ENCODE measurements at regions not wholly inside any gene's neighbourhood (a gene's known extent, or its start where the extent isn't known, plus 50 kb on each side); places are given as distances from the start of the nearest gene placed in this dataset.

- intact Hi-C loops (cut with DNase I, micrococcal nuclease) = no loop called here
- H3K9me3 Mint-ChIP-seq (ENCODE audit: low read depth) = no peaks in the 10 kb centered on the region
- POLR2A ChIA-PET = no interaction called here
- H3K36me3 Mint-ChIP-seq (ENCODE audit: low read depth) = no peaks in the 10 kb centered on the region
- H3K27me3 Mint-ChIP-seq = no peaks in the 10 kb centered on the region
- ATAC-seq (no peak), DNase-seq (no peak)
- H3K4me3 Mint-ChIP-seq = no peak overlapping the region
- no peaks in the 10 kb centered on the region for H3K4me1 Mint-ChIP-seq
- CTCF ChIA-PET = no interaction called here
- H3K27ac Mint-ChIP-seq = no peak overlapping the region
Observed at GRCh38 chr10:33790521-33791271, 456.2 kb upstream of the NRP1 start.

DNA sequence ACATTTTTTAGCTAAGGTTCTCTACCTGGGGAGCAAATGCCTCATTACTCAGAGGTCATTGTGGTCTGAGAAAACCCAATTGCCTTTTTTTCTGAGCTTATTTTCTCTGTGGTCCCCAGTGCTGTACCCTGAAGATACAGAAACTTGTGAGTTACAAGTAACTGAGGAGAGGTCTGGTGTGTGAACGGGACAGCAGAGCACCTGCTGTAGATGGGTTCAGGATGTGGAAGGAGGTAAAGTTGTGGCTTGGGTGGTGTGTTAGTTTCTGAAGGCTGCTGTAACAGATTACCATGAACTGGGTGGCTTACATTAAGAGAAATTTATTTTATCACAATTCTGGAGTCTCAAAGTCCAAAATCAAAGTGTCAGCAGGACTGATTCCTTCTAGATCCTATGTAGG lies 449.1 kb upstream of the NRP1 start:
- H3K27ac Mint-ChIP-seq = no peak overlapping the region
- H3K9me3 Mint-ChIP-seq (ENCODE audit: low read depth) = peaks cover 3% of the 10 kb centered on the region
- intact Hi-C loops (cut with DNase I, micrococcal nuclease) = no loop called here
- ATAC-seq (no peak), DNase-seq (no peak)
- H3K4me3 Mint-ChIP-seq = no peak overlapping the region
- CTCF ChIA-PET = no interaction called here
- no peaks in the 10 kb centered on the region for H3K4me1 Mint-ChIP-seq
- H3K36me3 Mint-ChIP-seq (ENCODE audit: low read depth) = no peaks in the 10 kb centered on the region
- POLR2A ChIA-PET = no interaction called here
- no peaks in the 10 kb centered on the region for H3K27me3 Mint-ChIP-seq

DNA sequence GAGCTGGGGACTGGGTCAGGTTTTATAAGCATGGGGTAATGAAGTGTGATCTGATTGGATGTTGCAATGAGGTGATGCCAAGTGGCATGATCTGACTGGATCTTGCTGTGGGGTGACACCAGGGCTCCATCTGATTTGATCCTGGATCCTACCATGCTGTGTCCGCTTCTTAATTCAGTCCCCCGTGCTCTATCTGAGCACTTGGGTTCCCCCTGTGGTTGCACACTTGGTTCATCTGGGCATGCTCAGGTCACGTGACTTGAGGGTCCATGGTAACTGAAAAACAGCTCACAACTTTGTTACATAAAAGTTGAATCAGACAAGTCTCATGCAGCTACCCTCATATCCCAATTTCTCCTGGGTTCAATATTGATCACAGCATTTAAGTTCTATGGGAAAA lies 448.6 kb upstream of the NRP1 start:
- ATAC-seq (no peak), DNase-seq (no peak)
- Mint-ChIP-seq H3K9me3 (ENCODE audit: low read depth) (peaks cover 3% of the 10 kb centered on the region), H3K4me3 (no peak overlapping the region), H3K4me1 (no peaks in the 10 kb centered on the region), H3K27me3 (no peaks in the 10 kb centered on the region), H3K27ac (no peak overlapping the region), H3K36me3 (ENCODE audit: low read depth) (no peaks in the 10 kb centered on the region)
- ChIA-PET CTCF (no interaction called here), POLR2A (no interaction called here)
- intact Hi-C loops (cut with DNase I, micrococcal nuclease) = no loop called here

GRCh38 chr10:33781606-33782395 lies 447.3 kb upstream of the NRP1 start:
- H3K27ac Mint-ChIP-seq = no peak overlapping the region
- intact Hi-C loops (cut with DNase I, micrococcal nuclease) = no loop called here
- CTCF ChIA-PET = no interaction called here
- no peak overlapping the region for H3K4me3 Mint-ChIP-seq
- peaks cover 3% of the 10 kb centered on the region for H3K9me3 Mint-ChIP-seq (ENCODE audit: low read depth)
- no peaks in the 10 kb centered on the region for H3K27me3 Mint-ChIP-seq
- H3K4me1 Mint-ChIP-seq = no peaks in the 10 kb centered on the region
- POLR2A ChIA-PET = no interaction called here
- ATAC-seq (no peak), DNase-seq (no peak)
- no peaks in the 10 kb centered on the region for H3K36me3 Mint-ChIP-seq (ENCODE audit: low read depth)

GRCh38 chr10:33780961-33781360 lies 446.5 kb upstream of the NRP1 start:
- intact Hi-C loops (cut with DNase I, micrococcal nuclease) = no loop called here
- CTCF ChIA-PET = interaction anchor here (0.6 kb wide), 1 partner anchor 26 kb away, joined by 3 read pairs; no protein-coding TSS in a partner anchor
- POLR2A ChIA-PET = no interaction called here
- Mint-ChIP-seq H3K27ac (no peak overlapping the region), H3K27me3 (peaks cover 3% of the 10 kb centered on the region), H3K36me3 (ENCODE audit: low read depth) (no peaks in the 10 kb centered on the region), H3K4me1 (no peaks in the 10 kb centered on the region), H3K9me3 (ENCODE audit: low read depth) (peaks cover 3% of the 10 kb centered on the region), H3K4me3 (no peak overlapping the region)
- no peak for DNase-seq
- ATAC-seq = no peak

- Mint-ChIP-seq H3K4me3 (no peak overlapping the region), H3K27me3 (peaks cover 3% of the 10 kb centered on the region), H3K27ac (no peak overlapping the region), H3K36me3 (ENCODE audit: low read depth) (no peaks in the 10 kb centered on the region), H3K4me1 (peaks cover 2% of the 10 kb centered on the region), H3K9me3 (ENCODE audit: low read depth) (no peaks in the 10 kb centered on the region)
- ATAC-seq (no peak), DNase-seq (no peak)
- ChIA-PET POLR2A (no interaction called here), CTCF (no interaction called here)
- intact Hi-C loops (cut with DNase I, micrococcal nuclease) = no loop called here
Observed at GRCh38 chr10:33777223-33777622, 442.8 kb upstream of the NRP1 start.

DNA sequence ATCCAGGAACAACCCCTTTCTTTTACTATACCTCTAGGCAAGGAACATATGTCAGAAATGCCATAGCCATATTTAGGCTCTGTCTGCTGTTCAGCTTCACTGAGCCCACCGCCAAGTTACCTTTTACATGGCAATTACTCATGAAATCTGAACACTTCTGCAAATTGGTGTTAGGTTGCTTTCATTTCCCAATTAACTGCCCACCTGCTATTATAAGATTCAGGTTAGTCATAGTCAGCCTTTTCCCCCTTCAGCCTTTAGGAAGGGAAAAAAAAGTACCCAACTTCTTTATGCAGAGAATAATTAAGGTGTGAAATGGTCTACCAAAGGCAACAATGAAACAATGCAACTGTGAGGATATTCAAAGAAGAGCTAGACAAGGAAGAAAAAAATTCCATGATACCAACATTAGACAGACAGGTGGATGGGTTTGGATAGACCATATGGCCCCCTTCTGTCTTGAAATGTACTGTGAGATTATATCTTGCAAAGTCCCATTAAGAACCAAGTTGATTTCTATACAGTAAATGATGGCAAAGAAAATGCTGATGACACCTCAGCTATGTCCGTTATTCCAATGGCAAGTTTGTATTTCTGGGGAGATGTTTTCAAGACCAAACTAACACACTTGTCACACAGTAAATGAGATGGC lies 442.1 kb upstream of the NRP1 start:
- Mint-ChIP-seq H3K4me1 (peaks cover 2% of the 10 kb centered on the region), H3K27me3 (peaks cover 3% of the 10 kb centered on the region), H3K36me3 (ENCODE audit: low read depth) (no peaks in the 10 kb centered on the region), H3K4me3 (no peak overlapping the region), H3K9me3 (ENCODE audit: low read depth) (no peaks in the 10 kb centered on the region), H3K27ac (no peak overlapping the region)
- ChIA-PET POLR2A (no interaction called here), CTCF (no interaction called here)
- intact Hi-C loops (cut with DNase I, micrococcal nuclease) = no loop called here
- ATAC-seq (no peak), DNase-seq (no peak)

- ATAC-seq (no peak), DNase-seq (no peak)
- Mint-ChIP-seq H3K4me1 (peaks cover 2% of the 10 kb centered on the region), H3K4me3 (no peak overlapping the region), H3K9me3 (ENCODE audit: low read depth) (no peaks in the 10 kb centered on the region), H3K27me3 (peaks cover 3% of the 10 kb centered on the region), H3K27ac (no peak overlapping the region), H3K36me3 (ENCODE audit: low read depth) (no peaks in the 10 kb centered on the region)
- POLR2A ChIA-PET = no interaction called here
- intact Hi-C loops (cut with DNase I, micrococcal nuclease) = no loop called here
- CTCF ChIA-PET = no interaction called here
Observed at GRCh38 chr10:33774857-33775256, 440.4 kb upstream of the NRP1 start.

DNA sequence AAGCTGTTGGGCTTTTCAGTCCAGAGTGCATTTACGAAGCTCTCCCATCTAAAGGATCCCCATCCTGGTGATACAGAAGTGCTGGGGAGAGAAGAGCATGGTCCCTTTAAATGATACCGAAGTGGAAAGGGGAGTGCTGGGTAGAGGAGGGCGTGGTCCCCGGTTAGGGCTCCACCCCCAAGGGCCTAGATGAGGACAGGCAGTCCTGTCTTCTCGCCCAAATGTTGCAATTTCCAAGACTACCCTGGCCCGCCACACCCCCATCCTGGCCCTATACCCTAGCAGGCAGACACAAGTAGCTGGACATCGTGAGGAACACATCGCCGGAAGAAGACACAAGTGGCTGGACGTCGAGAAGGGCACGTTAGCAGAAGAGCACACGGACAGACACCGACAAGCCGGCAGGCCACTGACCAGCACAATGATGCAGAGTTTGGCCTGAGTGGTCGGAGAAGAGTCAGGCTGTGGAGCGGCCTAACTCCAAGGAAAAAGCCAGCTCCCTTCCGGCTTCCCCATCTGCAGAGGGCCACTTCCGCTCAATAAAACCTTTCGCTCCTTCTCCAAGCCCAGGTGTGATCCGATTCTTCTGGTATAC lies 439.5 kb upstream of the NRP1 start:
- Mint-ChIP-seq H3K4me3 (no peak overlapping the region), H3K27me3 (peaks cover 3% of the 10 kb centered on the region), H3K4me1 (peaks cover 2% of the 10 kb centered on the region), H3K36me3 (ENCODE audit: low read depth) (no peaks in the 10 kb centered on the region), H3K27ac (no peak overlapping the region), H3K9me3 (ENCODE audit: low read depth) (no peaks in the 10 kb centered on the region)
- ChIA-PET POLR2A (no interaction called here), CTCF (no interaction called here)
- no peak for ATAC-seq
- no peak for DNase-seq
- intact Hi-C loops (cut with DNase I, micrococcal nuclease) = no loop called here

GRCh38 chr10:33773253-33773573 lies 438.7 kb upstream of the NRP1 start:
- no peaks in the 10 kb centered on the region for H3K9me3 Mint-ChIP-seq (ENCODE audit: low read depth)
- intact Hi-C loops (cut with DNase I, micrococcal nuclease) = no loop called here

DNA sequence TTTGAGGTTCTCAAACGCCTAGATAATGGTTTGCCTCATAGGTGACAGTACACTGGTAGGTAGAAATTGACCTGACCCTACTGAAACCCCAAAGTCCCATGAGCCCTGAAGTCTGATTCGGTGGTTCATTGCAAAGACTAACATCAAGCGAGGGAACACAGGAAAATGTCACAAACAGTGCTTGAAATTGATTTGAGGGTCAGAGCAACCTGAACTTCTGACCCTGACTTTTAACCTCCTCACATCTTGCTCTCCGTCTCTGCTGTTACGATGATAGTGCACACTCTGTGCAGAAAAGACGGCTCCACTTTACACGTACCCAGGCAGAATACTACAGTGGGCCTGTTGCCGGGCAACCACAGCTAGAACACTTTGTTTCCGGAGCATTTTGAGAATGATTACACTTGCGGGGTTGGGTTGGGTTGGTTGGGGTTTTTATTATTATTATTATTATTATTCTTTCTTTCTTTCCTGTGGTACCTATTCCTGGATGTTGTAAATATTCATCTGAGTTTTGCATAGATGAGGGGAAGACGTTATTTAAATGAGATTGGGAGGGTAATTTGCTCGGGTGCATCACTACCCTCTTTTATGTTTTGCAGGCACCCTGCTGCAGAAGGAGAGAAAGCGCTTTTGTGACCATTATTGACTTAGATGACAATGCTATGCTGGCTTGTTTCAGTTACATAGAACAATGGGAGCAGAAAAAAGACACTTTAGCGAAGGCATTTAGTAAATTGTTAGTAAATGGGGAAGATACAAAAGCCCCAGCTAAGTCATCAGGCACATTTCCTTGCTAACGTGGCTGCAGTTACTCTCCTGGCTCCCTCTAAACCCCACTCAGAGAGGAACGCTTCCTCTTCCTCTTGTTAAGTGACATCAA lies 438.1 kb upstream of the NRP1 start:
- no peaks in the 10 kb centered on the region for H3K36me3 Mint-ChIP-seq (ENCODE audit: low read depth)

More at GRCh38 chr10:33773253-33773573, 438.7 kb upstream of the NRP1 start:
- ATAC-seq = no peak
- DNase-seq = no peak
- Mint-ChIP-seq H3K27me3 (peaks cover 3% of the 10 kb centered on the region), H3K4me3 (no peak overlapping the region), H3K27ac (no peak overlapping the region), H3K36me3 (ENCODE audit: low read depth) (no peaks in the 10 kb centered on the region), H3K4me1 (peaks cover 2% of the 10 kb centered on the region)
- ChIA-PET CTCF (no interaction called here), POLR2A (no interaction called here)

More for the DNA sequence above, 438.1 kb upstream of the NRP1 start:
- H3K27ac Mint-ChIP-seq = no peak overlapping the region
- peaks cover 3% of the 10 kb centered on the region for H3K27me3 Mint-ChIP-seq
- no peak for ATAC-seq
- DNase-seq = no peak
- no peak overlapping the region for H3K4me3 Mint-ChIP-seq
- H3K9me3 Mint-ChIP-seq (ENCODE audit: low read depth) = no peaks in the 10 kb centered on the region
- intact Hi-C loops (cut with DNase I, micrococcal nuclease) = no loop called here
- H3K4me1 Mint-ChIP-seq = peaks cover 2% of the 10 kb centered on the region
- ChIA-PET POLR2A (no interaction called here), CTCF (no interaction called here)

Data from activated CD4-positive, alpha-beta T cell treated with anti-CD3 and anti-CD28 coated beads for 36 hours (primary cell).